Astrocyte (in vitro differentiated cells and primary cell): ENCODE measurements at regions not wholly inside any gene's neighbourhood (a gene's known extent, or its start where the extent isn't known, plus 50 kb on each side); places are given as distances from the start of the nearest gene placed in this dataset.
"Not testable (repeated sequence)": the region's sequence is repeated elsewhere in the genome, so short reads cannot be mapped to it uniquely, and the experiment has no call there.

Experiments used
- DNase-seq: peaks from one replicate; pipeline ENCODE4 v3.0.0-alpha.2; 2010; ENCODE audit warnings: low read depth
- FAIRE-seq: peaks from 2 replicates; lab custom pipeline; 2011; peaks lifted over from hg19 to GRCh38; lab: Jason Lieb, UNC
- H2AFZ ChIP-seq: 2 replicates; pipeline ENCODE4 v1.6.0; 2012; ENCODE audit warnings: low read depth, low read length, inconsistent platforms
- H3K27ac ChIP-seq: 2 replicates; pipeline ENCODE4 v1.5.1; 2011; ENCODE audit warnings: low read depth, low read length, inconsistent platforms
- H3K27me3 ChIP-seq: 2 replicates; pipeline ENCODE4 v1.6.0; 2011; ENCODE audit warnings: low read length, inconsistent platforms; ENCODE audit not compliant: insufficient read depth
- H3K36me3 ChIP-seq: 2 replicates; pipeline ENCODE4 v1.5.1; 2011; ENCODE audit warnings: low read length, inconsistent platforms; ENCODE audit not compliant: insufficient read depth
- H3K4me1 ChIP-seq: 2 replicates; pipeline ENCODE4 v1.5.1; 2011; ENCODE audit warnings: low read length, inconsistent platforms; ENCODE audit not compliant: insufficient read depth
- H3K4me2 ChIP-seq: 2 replicates; pipeline ENCODE4 v1.6.0; 2012; ENCODE audit warnings: low read length, inconsistent platforms
- H3K4me3 ChIP-seq: 2 replicates; pipeline ENCODE4 v1.5.1; 2011; ENCODE audit warnings: low read depth, mild to moderate bottlenecking, low read length, inconsistent platforms; ENCODE audit not compliant: insufficient read depth
- H3K79me2 ChIP-seq: 2 replicates; pipeline ENCODE4 v1.6.0; 2012; ENCODE audit warnings: mild to moderate bottlenecking, low read length, inconsistent platforms; ENCODE audit not compliant: insufficient read depth
- H3K9ac ChIP-seq: 2 replicates; pipeline ENCODE4 v1.6.0; 2012; ENCODE audit warnings: mild to moderate bottlenecking, low read length, inconsistent platforms
- H3K9me3 ChIP-seq: 2 replicates; pipeline ENCODE4 v1.5.1; 2012; ENCODE audit warnings: low read depth, mild to moderate bottlenecking, low read length, inconsistent platforms; ENCODE audit not compliant: insufficient read depth
- H4K20me1 ChIP-seq: 2 replicates; pipeline ENCODE4 v1.6.0; 2012; ENCODE audit warnings: low read length, inconsistent platforms; ENCODE audit not compliant: insufficient read depth
- H3K27ac Mint-ChIP-seq: one replicate; pipeline ENCODE4 v1.8.0; 2021; ENCODE audit warnings: mild to moderate bottlenecking, mixed read lengths; ENCODE audit not compliant: unreplicated experiment
- H3K27me3 Mint-ChIP-seq: one replicate; pipeline ENCODE4 v1.8.0; 2021; ENCODE audit warnings: low read depth, mixed read lengths; ENCODE audit not compliant: unreplicated experiment
- H3K36me3 Mint-ChIP-seq: one replicate; pipeline ENCODE4 v1.8.0; 2021; ENCODE audit warnings: low read depth, mixed read lengths; ENCODE audit not compliant: unreplicated experiment
- H3K4me1 Mint-ChIP-seq: one replicate; pipeline ENCODE4 v1.8.0; 2021; ENCODE audit warnings: low read depth, mixed read lengths; ENCODE audit not compliant: unreplicated experiment
- H3K4me3 Mint-ChIP-seq: one replicate; pipeline ENCODE4 v1.8.0; 2021; ENCODE audit warnings: mild to moderate bottlenecking, moderate library complexity, mixed read lengths; ENCODE audit not compliant: unreplicated experiment
- H3K9me3 Mint-ChIP-seq: one replicate; pipeline ENCODE4 v1.8.0; 2021; ENCODE audit warnings: mild to moderate bottlenecking, mixed read lengths; ENCODE audit not compliant: unreplicated experiment
- EZH2 ChIP-seq: IDR thresholded peaks from 2 replicates; pipeline ENCODE4 v1.6.1; 2012; ENCODE audit warnings: mild to moderate bottlenecking, low read length, inconsistent platforms; ENCODE audit not compliant: insufficient read depth
- TF ChIP-seq, protein P1 (sequence below): IDR thresholded peaks from 2 replicates; pipeline ENCODE4 v1.5.1; 2011; ENCODE audit warnings: low read depth, mild to moderate bottlenecking, inconsistent platforms, low read length, moderate library complexity; ENCODE audit not compliant: insufficient read depth

DNA sequence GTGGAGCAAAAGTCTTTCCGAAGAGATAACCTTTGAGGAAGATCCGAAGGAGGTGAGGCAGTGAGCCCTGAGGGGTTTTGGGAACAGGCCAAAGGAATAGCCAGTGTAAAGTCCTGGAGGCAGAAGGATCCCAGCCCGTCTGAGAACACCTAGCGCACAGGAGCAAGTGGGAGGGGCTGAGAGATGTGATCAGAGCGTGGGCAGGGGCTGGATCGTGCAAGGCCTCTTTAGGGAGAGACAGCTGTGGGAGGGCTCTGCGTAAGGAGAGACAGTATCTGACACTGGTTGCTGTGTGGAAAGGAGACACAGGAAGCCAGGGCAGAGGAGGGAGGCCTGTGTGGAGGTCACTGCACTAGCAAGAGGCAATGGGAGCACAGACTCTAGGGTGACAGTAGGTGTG, 68.2 kb downstream of the BARX1 start:
- Histone ChIP-seq H4K20me1 (no peaks in the 10 kb centered on the region), H2AFZ (no peak overlapping the region), H3K27me3 (no peaks in the 10 kb centered on the region), H3K9ac (no peak overlapping the region), H3K79me2 (no peaks in the 10 kb centered on the region), H3K4me1 (no peaks in the 10 kb centered on the region), H3K9me3 (peaks cover 5% of the 10 kb centered on the region), H3K27ac (no peak overlapping the region), H3K4me2 (no peak overlapping the region), H3K36me3 (no peaks in the 10 kb centered on the region), H3K4me3 (no peak overlapping the region)
- no peaks in the 10 kb centered on the region for H3K4me1 Mint-ChIP-seq
- H3K4me3 Mint-ChIP-seq: no peak overlapping the region
- peaks cover 11% of the 10 kb centered on the region for H3K27me3 Mint-ChIP-seq
- H3K27ac Mint-ChIP-seq: no peak overlapping the region
- no peak for DNase-seq
- FAIRE-seq: no peak
- TF ChIP-seq, protein P1, sequence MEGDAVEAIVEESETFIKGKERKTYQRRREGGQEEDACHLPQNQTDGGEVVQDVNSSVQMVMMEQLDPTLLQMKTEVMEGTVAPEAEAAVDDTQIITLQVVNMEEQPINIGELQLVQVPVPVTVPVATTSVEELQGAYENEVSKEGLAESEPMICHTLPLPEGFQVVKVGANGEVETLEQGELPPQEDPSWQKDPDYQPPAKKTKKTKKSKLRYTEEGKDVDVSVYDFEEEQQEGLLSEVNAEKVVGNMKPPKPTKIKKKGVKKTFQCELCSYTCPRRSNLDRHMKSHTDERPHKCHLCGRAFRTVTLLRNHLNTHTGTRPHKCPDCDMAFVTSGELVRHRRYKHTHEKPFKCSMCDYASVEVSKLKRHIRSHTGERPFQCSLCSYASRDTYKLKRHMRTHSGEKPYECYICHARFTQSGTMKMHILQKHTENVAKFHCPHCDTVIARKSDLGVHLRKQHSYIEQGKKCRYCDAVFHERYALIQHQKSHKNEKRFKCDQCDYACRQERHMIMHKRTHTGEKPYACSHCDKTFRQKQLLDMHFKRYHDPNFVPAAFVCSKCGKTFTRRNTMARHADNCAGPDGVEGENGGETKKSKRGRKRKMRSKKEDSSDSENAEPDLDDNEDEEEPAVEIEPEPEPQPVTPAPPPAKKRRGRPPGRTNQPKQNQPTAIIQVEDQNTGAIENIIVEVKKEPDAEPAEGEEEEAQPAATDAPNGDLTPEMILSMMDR: no peak
- no peak for TF ChIP-seq EZH2
- H3K36me3 Mint-ChIP-seq: no peaks in the 10 kb centered on the region
- peaks cover 2% of the 10 kb centered on the region for H3K9me3 Mint-ChIP-seq

DNA sequence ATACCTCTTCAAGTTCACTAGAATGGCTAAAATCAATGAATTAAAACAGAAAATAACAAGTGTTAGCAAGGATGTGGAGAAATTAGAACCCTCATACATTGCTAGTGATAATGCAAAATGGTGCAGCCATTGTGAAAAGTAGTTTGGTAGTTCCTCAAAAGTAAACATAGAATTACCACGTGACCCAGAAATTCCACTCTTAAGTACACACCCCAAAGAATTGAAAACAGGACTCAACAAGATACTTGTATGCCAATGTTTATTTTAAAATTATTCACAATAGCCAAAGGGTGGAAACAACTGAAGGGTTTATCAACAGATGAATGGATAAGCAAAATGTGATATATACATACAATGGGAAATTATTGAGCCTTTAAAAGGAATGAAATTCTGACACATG, 70.3 kb downstream of the BARX1 start:
- DNase-seq (no peak), FAIRE-seq (no peak)
- Histone ChIP-seq H2AFZ (no peak overlapping the region), H3K9me3 (peaks cover 2% of the 10 kb centered on the region), H3K4me2 (no peak overlapping the region), H3K4me1 (no peaks in the 10 kb centered on the region), H4K20me1 (no peaks in the 10 kb centered on the region), H3K4me3 (no peak overlapping the region), H3K79me2 (no peaks in the 10 kb centered on the region), H3K36me3 (no peaks in the 10 kb centered on the region), H3K27me3 (no peaks in the 10 kb centered on the region), H3K9ac (no peak overlapping the region), H3K27ac (no peak overlapping the region)
- TF ChIP-seq, protein P1: no peak
- TF ChIP-seq EZH2: no peak
- Mint-ChIP-seq H3K4me3 (no peak overlapping the region), H3K36me3 (no peaks in the 10 kb centered on the region), H3K27me3 (peaks cover 14% of the 10 kb centered on the region), H3K4me1 (no peaks in the 10 kb centered on the region), H3K9me3 (peaks cover 2% of the 10 kb centered on the region), H3K27ac (no peak overlapping the region)

DNA sequence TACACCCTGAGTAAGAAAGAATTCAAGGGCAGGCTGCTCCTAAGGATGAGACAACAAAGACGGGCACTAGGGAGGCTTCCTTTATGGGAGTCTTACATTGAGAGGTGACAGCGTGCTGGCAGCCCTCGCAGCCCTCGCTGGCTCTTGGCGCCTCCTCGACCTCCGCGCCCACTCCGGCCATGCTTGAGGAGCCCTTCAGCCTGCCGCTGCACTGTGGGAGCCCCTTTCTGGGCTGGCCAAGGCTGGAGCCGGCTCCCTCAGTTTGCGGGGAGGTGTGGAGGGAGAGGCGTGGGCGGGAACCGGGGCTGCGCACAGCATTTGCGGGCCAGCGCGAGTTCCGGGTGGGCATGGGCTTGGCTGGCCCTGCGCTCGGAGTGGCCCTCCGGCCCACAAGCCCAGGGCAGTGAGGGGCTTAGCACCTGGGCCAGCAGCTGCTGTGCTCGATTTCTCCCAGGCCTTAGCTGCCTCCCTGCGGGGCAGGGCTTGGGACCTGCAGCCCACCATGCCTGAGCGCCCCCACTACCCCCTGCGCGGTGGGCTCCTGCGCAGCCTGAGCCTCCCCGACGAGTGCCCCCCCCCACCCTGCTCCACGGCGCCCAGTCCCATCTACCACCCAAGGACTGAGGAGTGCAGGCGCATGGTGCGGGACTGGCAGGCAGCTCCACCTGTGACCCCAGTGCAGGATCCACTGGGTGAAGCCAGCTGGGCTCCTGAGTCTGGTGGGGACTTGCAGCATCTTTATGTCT, 75.3 kb downstream of the BARX1 start:
- H3K79me2 ChIP-seq, H3K4me3 ChIP-seq, H3K4me2 ChIP-seq, H3K4me1 ChIP-seq, H3K9me3 Mint-ChIP-seq, FAIRE-seq, H3K36me3 ChIP-seq, H3K4me3 Mint-ChIP-seq, H3K9me3 ChIP-seq, H4K20me1 ChIP-seq, H3K36me3 Mint-ChIP-seq, H3K9ac ChIP-seq, DNase-seq, H3K27ac ChIP-seq, H3K27me3 ChIP-seq, H3K27me3 Mint-ChIP-seq, H2AFZ ChIP-seq, H3K4me1 Mint-ChIP-seq, H3K27ac Mint-ChIP-seq: not testable (repeated sequence)
